Trophoblast cell (in vitro differentiated cells and primary cell): ENCODE measurements at regions not wholly inside any gene's neighbourhood (a gene's known extent, or its start where the extent isn't known, plus 50 kb on each side); places are given as distances from the start of the nearest gene placed in this dataset.

Source experiments
- DNase-seq, 2 donors: peaks; one replicate each; pipeline ENCODE4 v3.0.0-alpha.2; 2016
- H2AFZ ChIP-seq: 2 replicates; pipeline ENCODE4 v1.6.1; 2013; ENCODE audit warnings: low read length, moderate library complexity, mild to moderate bottlenecking; ENCODE audit not compliant: insufficient read depth, poor library complexity
- H2AK5ac ChIP-seq: 2 replicates; pipeline ENCODE4 v1.6.1; 2013; ENCODE audit warnings: mild to moderate bottlenecking, low read length
- H2BK120ac ChIP-seq: 2 replicates; pipeline ENCODE4 v1.6.1; 2013; ENCODE audit warnings: low read length, mild to moderate bottlenecking, moderate library complexity; ENCODE audit not compliant: insufficient read depth, poor library complexity
- H2BK12ac ChIP-seq: 2 replicates; pipeline ENCODE4 v1.6.1; 2013; ENCODE audit warnings: mild to moderate bottlenecking, low read length, moderate library complexity
- H2BK5ac ChIP-seq: 2 replicates; pipeline ENCODE4 v1.6.1; 2013; ENCODE audit warnings: low read length, low read depth, moderate library complexity, mild to moderate bottlenecking; ENCODE audit not compliant: poor library complexity
- H3K14ac ChIP-seq: 2 replicates; pipeline ENCODE4 v1.6.1; 2013; ENCODE audit warnings: mild to moderate bottlenecking, low read length
- H3K18ac ChIP-seq: 2 replicates; pipeline ENCODE4 v1.6.1; 2013; ENCODE audit warnings: mild to moderate bottlenecking, low read length
- H3K23ac ChIP-seq: 2 replicates; pipeline ENCODE4 v1.6.1; 2013; ENCODE audit warnings: low read length
- H3K27ac ChIP-seq: 2 replicates; pipeline ENCODE4 v1.5.1; 2013; ENCODE audit warnings: low read depth, mild to moderate bottlenecking, inconsistent platforms, low read length, moderate library complexity
- H3K27me3 ChIP-seq: 2 replicates; pipeline ENCODE4 v1.6.1; 2013; ENCODE audit warnings: inconsistent platforms, mild to moderate bottlenecking, low read length, moderate library complexity; ENCODE audit not compliant: insufficient read depth
- H3K36me3 ChIP-seq, 2 experiments: 1 replicate in 1 of 2; 2 replicates in 1 of 2; pipeline ENCODE4 v1.6.1; 2013; ENCODE audit warnings: low read length in 2 of 2, mild to moderate bottlenecking in 2 of 2, moderate library complexity in 1 of 2; ENCODE audit not compliant: insufficient read depth in 2 of 2, control insufficient read depth in 1 of 2
- H3K4ac ChIP-seq: 2 replicates; pipeline ENCODE4 v1.6.1; 2013; ENCODE audit warnings: low read depth, mild to moderate bottlenecking, low read length, moderate library complexity
- H3K4me1 ChIP-seq, 2 experiments: 1 replicate in 1 of 2; 2 replicates in 1 of 2; pipeline ENCODE4 v1.6.1; 2013; ENCODE audit warnings: low read length in 2 of 2, mild to moderate bottlenecking in 2 of 2, moderate library complexity in 1 of 2; ENCODE audit not compliant: insufficient read depth in 2 of 2, control insufficient read depth in 1 of 2
- H3K4me2 ChIP-seq: 2 replicates; pipeline ENCODE4 v1.6.1; 2013; ENCODE audit warnings: inconsistent platforms, mild to moderate bottlenecking, low read length, moderate library complexity
- H3K4me3 ChIP-seq: 2 replicates; pipeline ENCODE4 v1.5.1; 2013; ENCODE audit warnings: mild to moderate bottlenecking, low read depth, low read length, inconsistent platforms
- H3K79me1 ChIP-seq: one replicate; pipeline ENCODE4 v1.6.1; 2013; ENCODE audit warnings: low read length
- H3K79me2 ChIP-seq: 2 replicates; pipeline ENCODE4 v1.6.1; 2013; ENCODE audit warnings: low read length, mild to moderate bottlenecking; ENCODE audit not compliant: control insufficient read depth, insufficient read depth, poor library complexity
- H3K9ac ChIP-seq: 2 replicates; pipeline ENCODE4 v1.6.1; 2013; ENCODE audit warnings: mild to moderate bottlenecking, low read length
- H3K9me3 ChIP-seq: 2 replicates; pipeline ENCODE4 v1.6.1; 2013; ENCODE audit warnings: low read depth, mild to moderate bottlenecking, control low read depth, inconsistent platforms, low read length; ENCODE audit not compliant: insufficient read depth
- H4K12ac ChIP-seq: 2 replicates; pipeline ENCODE4 v1.6.1; 2013; ENCODE audit warnings: low read depth, mild to moderate bottlenecking, low read length, moderate library complexity
- H4K8ac ChIP-seq: 2 replicates; pipeline ENCODE4 v1.6.1; 2013; ENCODE audit warnings: low read depth, mild to moderate bottlenecking, low read length, moderate library complexity
- H4K91ac ChIP-seq: one replicate; pipeline ENCODE4 v1.6.1; 2013; ENCODE audit warnings: low read depth, mild to moderate bottlenecking, low read length, moderate library complexity
- WGBS: extraction: QIAGEN DNeasy Blood & Tissue Kit; methylation state at CpG from one replicate; pipeline ENCODE4 v1.1.7; 2013; ENCODE audit warnings: missing lambda C conversion rate; ENCODE audit not compliant: insufficient read length, insufficient coverage; ENCODE audit errors: extremely low coverage; 5-methylcytosine and 5-hydroxymethylcytosine counted together

DNA sequence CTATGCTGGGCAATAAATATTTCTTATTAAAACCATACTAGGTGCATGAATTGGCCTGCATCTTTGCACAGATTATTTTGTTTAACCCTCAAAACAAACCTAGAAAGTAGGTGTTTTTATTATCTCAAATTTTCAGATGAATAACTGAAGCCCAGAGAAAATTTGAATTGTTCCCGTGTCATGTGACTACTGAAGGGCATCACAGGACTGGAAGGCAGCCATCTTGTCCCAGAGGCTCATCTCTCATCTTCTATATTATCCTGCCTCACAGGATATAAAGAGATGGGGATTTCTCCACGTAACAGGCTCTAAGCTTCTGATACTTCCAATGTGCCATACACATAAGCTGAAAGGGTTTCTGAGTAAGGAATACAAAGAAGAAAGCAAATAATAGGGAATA lies 84.0 kb upstream of the ODAD2 start:
- H2BK120ac ChIP-seq, result no peak overlapping the region
- no peak overlapping the region for H2BK12ac ChIP-seq
- no peaks in the 10 kb centered on the region for H3K79me2 ChIP-seq
- H4K91ac ChIP-seq, result no peak overlapping the region
- no peak overlapping the region for H2AK5ac ChIP-seq
- no peaks in the 10 kb centered on the region for H3K36me3 ChIP-seq
- H4K8ac ChIP-seq, result no peak overlapping the region
- H3K18ac ChIP-seq, result no peak overlapping the region
- H2BK5ac ChIP-seq, result no peak overlapping the region
- no peak overlapping the region for H3K27ac ChIP-seq
- no peak overlapping the region for H2AFZ ChIP-seq
- WGBS, result no CpG with 5 or more reads among the region's 2 CpGs
- H3K79me1 ChIP-seq, result no peaks in the 10 kb centered on the region
- no peak overlapping the region for H3K9ac ChIP-seq
- no peaks in the 10 kb centered on the region for H3K9me3 ChIP-seq
- H3K14ac ChIP-seq, result no peak overlapping the region
- H3K27me3 ChIP-seq, result no peaks in the 10 kb centered on the region
- peaks cover 0 to 4% of the 10 kb centered on the region in 2 experiments for H3K4me1 ChIP-seq
- no peak overlapping the region for H3K4ac ChIP-seq
- DNase-seq, result no peak
- H4K12ac ChIP-seq, result no peak overlapping the region
- H3K23ac ChIP-seq, result no peak overlapping the region
- no peak overlapping the region for H3K4me2 ChIP-seq
- no peak overlapping the region for H3K4me3 ChIP-seq

DNA sequence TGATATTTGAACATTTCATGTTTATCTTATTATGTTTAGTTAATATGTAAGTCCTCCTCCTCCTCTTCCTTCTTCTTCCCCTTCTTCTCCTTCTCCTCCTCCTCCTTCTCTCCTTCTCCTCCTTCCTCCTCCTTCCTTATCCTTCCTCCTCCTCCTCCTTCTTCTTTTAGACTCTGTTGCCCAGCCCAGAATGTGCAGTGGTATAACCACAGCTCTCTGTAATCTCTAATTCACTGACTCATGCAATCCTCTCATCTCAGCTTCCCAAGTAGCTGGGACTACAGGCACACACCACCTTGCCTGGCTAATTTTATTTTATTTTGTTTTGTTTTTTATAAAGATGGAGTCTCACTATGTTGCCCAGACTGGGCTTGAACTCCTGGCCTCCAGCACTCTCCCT lies 83.4 kb upstream of the ODAD2 start:
- H3K79me1 ChIP-seq, result peaks cover under 1% of the 10 kb centered on the region
- no peak overlapping the region for H2AK5ac ChIP-seq
- no peak overlapping the region for H3K9ac ChIP-seq
- H3K14ac ChIP-seq, result no peak overlapping the region
- no peak overlapping the region for H4K8ac ChIP-seq
- H3K23ac ChIP-seq, result no peak overlapping the region
- peaks cover 0 to 4% of the 10 kb centered on the region in 2 experiments for H3K4me1 ChIP-seq
- H2BK120ac ChIP-seq, result no peak overlapping the region
- H4K12ac ChIP-seq, result no peak overlapping the region
- no peaks in the 10 kb centered on the region for H3K27me3 ChIP-seq
- H3K27ac ChIP-seq, result no peak overlapping the region
- H3K79me2 ChIP-seq, result no peaks in the 10 kb centered on the region
- DNase-seq, result no peak
- no peak overlapping the region for H3K4ac ChIP-seq
- H3K4me3 ChIP-seq, result no peak overlapping the region
- H2BK5ac ChIP-seq, result no peak overlapping the region
- H4K91ac ChIP-seq, result no peak overlapping the region
- H3K18ac ChIP-seq, result no peak overlapping the region
- H3K4me2 ChIP-seq, result no peak overlapping the region
- no peaks in the 10 kb centered on the region for H3K9me3 ChIP-seq
- no peak overlapping the region for H2AFZ ChIP-seq
- no peaks in the 10 kb centered on the region for H3K36me3 ChIP-seq
- H2BK12ac ChIP-seq, result no peak overlapping the region

DNA sequence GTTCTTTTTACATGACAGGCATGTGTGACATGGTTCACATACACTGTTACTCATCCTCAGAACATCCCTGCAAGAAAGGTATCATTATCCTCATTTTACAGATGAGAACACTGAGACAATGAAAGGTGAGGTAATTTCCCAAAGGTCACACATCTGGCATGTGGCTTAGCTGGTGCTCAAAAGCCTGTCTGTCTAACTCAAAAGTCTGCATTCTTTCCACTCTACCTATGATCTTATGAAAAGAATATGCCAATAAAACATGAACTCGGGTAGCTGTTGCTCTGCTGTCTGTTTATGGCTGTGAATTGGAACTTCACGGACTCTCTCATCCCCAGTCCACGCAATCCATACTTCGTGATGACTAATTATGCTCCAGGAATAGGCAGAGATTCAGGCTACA lies 79.0 kb upstream of the ODAD2 start:
- Histone ChIP-seq H3K4me1 (peaks cover 0 to 6% of the 10 kb centered on the region in 2 experiments), H3K9ac (no peak overlapping the region), H3K4me2 (no peak overlapping the region), H3K4me3 (no peak overlapping the region), H3K23ac (no peak overlapping the region), H4K91ac (no peak overlapping the region), H3K14ac (no peak overlapping the region), H4K8ac (no peak overlapping the region), H4K12ac (no peak overlapping the region), H2BK12ac (no peak overlapping the region), H3K27me3 (no peaks in the 10 kb centered on the region), H2AK5ac (no peak overlapping the region), H3K36me3 (no peaks in the 10 kb centered on the region), H3K9me3 (no peaks in the 10 kb centered on the region), H3K27ac (peak overlapping the region; percentile 79), H2BK120ac (no peak overlapping the region), H3K18ac (no peak overlapping the region), H3K4ac (no peak overlapping the region), H3K79me1 (peaks cover 2% of the 10 kb centered on the region), H2AFZ (no peak overlapping the region), H2BK5ac (peak overlapping the region; percentile 75), H3K79me2 (no peaks in the 10 kb centered on the region)
- DNase-seq, result peak; percentile 87 to 96
- WGBS, result no CpG with 5 or more reads among the region's 4 CpGs

- WGBS, result no CpG with 5 or more reads among the region's 8 CpGs
- Histone ChIP-seq H3K4me2 (no peak overlapping the region), H3K4me3 (no peak overlapping the region), H4K8ac (no peak overlapping the region), H3K79me2 (no peaks in the 10 kb centered on the region), H3K14ac (no peak overlapping the region), H3K9me3 (no peaks in the 10 kb centered on the region), H4K12ac (no peak overlapping the region), H3K27ac (no peak overlapping the region), H3K18ac (no peak overlapping the region), H2BK12ac (no peak overlapping the region), H3K23ac (no peak overlapping the region), H3K4ac (no peak overlapping the region), H3K4me1 (peaks cover 0 to 6% of the 10 kb centered on the region in 2 experiments), H2AK5ac (no peak overlapping the region), H2AFZ (no peak overlapping the region), H3K9ac (no peak overlapping the region), H3K27me3 (no peaks in the 10 kb centered on the region), H3K79me1 (peaks cover 2% of the 10 kb centered on the region), H3K36me3 (no peaks in the 10 kb centered on the region), H4K91ac (no peak overlapping the region), H2BK5ac (no peak overlapping the region), H2BK120ac (no peak overlapping the region)
- DNase-seq, result no peak
Observed at GRCh38 chr10:28075424-28075823, 76.5 kb upstream of the ODAD2 start.
